NT2/D1 (cell line): ENCODE measurements at regions not wholly inside any gene's neighbourhood (a gene's known extent, or its start where the extent isn't known, plus 50 kb on each side); places are given as distances from the start of the nearest gene placed in this dataset.
"Not testable (repeated sequence)": the region's sequence is repeated elsewhere in the genome, so short reads cannot be mapped to it uniquely, and the experiment has no call there.

ENCODE experiments used
- DNase-seq: peaks from one replicate; pipeline ENCODE4 v3.0.0-alpha.2; 2011; ENCODE audit warnings: low read depth, low spot score
- H3K27me3 ChIP-seq: 2 replicates; pipeline ENCODE4 v1.6.0; 2011; ENCODE audit warnings: mild to moderate bottlenecking; ENCODE audit not compliant: insufficient read length, insufficient read depth
- H3K36me3 ChIP-seq: 2 replicates; pipeline ENCODE4 v1.6.1; 2011; ENCODE audit warnings: mild to moderate bottlenecking, low read length, mixed read lengths; ENCODE audit not compliant: insufficient read depth, insufficient read length
- H3K4me1 ChIP-seq: 2 replicates; pipeline ENCODE4 v1.5.1; 2011; ENCODE audit not compliant: insufficient read depth, insufficient read length
- H3K4me3 ChIP-seq: 2 replicates; pipeline ENCODE4 v1.5.1; 2011; ENCODE audit warnings: low read depth; ENCODE audit not compliant: insufficient read length
- H3K9ac ChIP-seq: 2 replicates; pipeline ENCODE4 v1.6.0; 2011; ENCODE audit warnings: low read depth; ENCODE audit not compliant: insufficient read length
- H3K9me3 ChIP-seq: 2 replicates; pipeline ENCODE4 v1.5.1; 2011; ENCODE audit warnings: mild to moderate bottlenecking, low read length; ENCODE audit not compliant: insufficient read depth
- SUZ12 ChIP-seq: IDR thresholded peaks from 2 replicates; pipeline ENCODE4 v1.6.1; 2011; ENCODE audit not compliant: insufficient read length, insufficient read depth; ENCODE audit errors: extremely low read depth
- YY1 ChIP-seq: IDR thresholded peaks from 2 replicates; pipeline ENCODE4 v1.6.1; 2011; ENCODE audit not compliant: insufficient read length, insufficient read depth
- ZNF274 ChIP-seq: IDR thresholded peaks from 2 replicates; pipeline ENCODE4 v1.6.1; 2011; ENCODE audit warnings: mild to moderate bottlenecking, low read depth, low read length

DNA sequence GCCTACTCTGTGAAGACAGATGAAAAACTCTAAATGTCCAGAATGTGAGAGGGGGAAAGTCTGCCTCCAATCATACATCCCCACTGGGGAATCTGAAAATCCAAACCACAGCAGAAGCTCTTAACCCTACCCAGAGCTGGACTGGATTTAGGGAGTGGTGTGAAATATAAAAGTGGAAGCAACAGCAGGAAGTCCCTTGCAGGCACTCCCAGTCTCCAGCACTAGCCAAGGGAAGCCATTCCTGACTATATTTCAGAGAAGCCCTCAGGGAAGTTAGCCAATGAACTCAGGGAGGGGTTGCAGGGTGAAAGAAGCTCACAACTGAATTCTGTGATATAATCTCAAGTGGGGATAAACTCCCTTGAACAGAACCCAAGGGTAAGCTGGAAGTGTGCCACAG is 51.5 kb downstream of the CRPPA start:
- Histone ChIP-seq H3K4me1 (no peaks in the 10 kb centered on the region), H3K27me3 (no peaks in the 10 kb centered on the region), H3K36me3 (no peaks in the 10 kb centered on the region), H3K4me3 (no peak overlapping the region), H3K9me3 (0 out of 2 replicates have a peak, but pooled peaks cover 4% of the 10 kb centered on the region), H3K9ac (no peak overlapping the region)
- no peak for TF ChIP-seq SUZ12
- no peak for TF ChIP-seq YY1
- TF ChIP-seq ZNF274: no peak
- no peak for DNase-seq

DNA sequence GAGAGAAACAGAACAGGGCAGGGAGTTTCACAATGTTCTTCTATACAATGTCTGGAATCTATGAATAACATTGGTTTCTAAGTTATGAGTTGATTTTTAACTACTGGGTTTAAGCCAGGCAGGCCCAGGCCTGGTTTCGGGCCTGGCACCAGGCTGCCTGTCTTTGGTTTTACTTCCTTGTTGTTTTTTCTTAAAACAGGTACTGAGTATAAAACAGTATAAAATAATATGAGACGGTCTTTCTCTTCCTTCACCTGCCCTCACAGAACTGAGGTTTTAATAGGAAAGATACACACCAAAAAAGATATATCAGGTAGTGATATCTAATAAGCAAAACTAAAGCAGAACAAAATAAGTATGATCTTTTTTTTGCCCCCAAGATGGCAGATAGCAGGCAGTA is 52.0 kb downstream of the CRPPA start:
- H3K27me3 ChIP-seq, H3K9me3 ChIP-seq, H3K4me1 ChIP-seq, H3K9ac ChIP-seq, H3K36me3 ChIP-seq, DNase-seq, H3K4me3 ChIP-seq: not testable (repeated sequence)

GRCh38 chr7:16368885-16369284 is 52.5 kb downstream of the CRPPA start:
- H3K9me3 ChIP-seq: 0 out of 2 replicates have a peak, but pooled peaks cover 4% of the 10 kb centered on the region
- H3K4me1 ChIP-seq: no peaks in the 10 kb centered on the region
- no peak overlapping the region for H3K9ac ChIP-seq
- H3K27me3 ChIP-seq: no peaks in the 10 kb centered on the region
- H3K4me3 ChIP-seq: no peak overlapping the region
- no peak for DNase-seq
- TF ChIP-seq YY1: no peak
- TF ChIP-seq ZNF274: no peak
- TF ChIP-seq SUZ12: no peak
- no peaks in the 10 kb centered on the region for H3K36me3 ChIP-seq

DNA sequence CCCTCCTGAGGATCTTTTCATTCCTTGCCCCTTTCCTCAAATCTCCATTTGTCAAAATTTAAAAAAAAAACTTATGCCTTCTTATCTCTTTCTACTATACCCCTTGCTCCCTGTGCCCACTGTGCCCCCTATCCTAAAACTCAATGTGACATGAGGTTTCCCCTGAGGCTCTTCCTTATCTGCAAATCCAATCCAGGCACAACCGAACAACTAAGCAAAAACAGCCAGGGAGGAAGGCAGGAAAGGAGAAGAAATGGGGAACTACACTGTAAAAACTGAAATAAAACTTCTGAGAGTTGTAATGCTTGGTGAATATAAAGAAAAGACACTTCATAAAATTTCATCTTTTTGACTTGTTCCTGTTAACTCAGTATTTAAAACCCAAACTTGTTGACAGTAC is 54.2 kb downstream of the CRPPA start:
- no peak overlapping the region for H3K9ac ChIP-seq
- TF ChIP-seq SUZ12: no peak
- no peak for TF ChIP-seq YY1
- TF ChIP-seq ZNF274: no peak
- no peak for DNase-seq

GRCh38 chr7:16365952-16366351 is 55.4 kb downstream of the CRPPA start:
- H3K4me3 ChIP-seq: no peak overlapping the region
- no peak for DNase-seq
- TF ChIP-seq YY1 (no peak), SUZ12 (no peak), ZNF274 (no peak)

More for the DNA sequence above, 54.2 kb downstream of the CRPPA start:
- Histone ChIP-seq H3K4me1 (no peaks in the 10 kb centered on the region), H3K27me3 (no peaks in the 10 kb centered on the region), H3K4me3 (no peak overlapping the region), H3K36me3 (no peaks in the 10 kb centered on the region), H3K9me3 (0 out of 2 replicates have a peak, but pooled peaks cover 4% of the 10 kb centered on the region)

GRCh38 chr7:16365177-16365576 is 56.2 kb downstream of the CRPPA start:
- Histone ChIP-seq H3K4me3 (no peak overlapping the region), H3K36me3 (no peaks in the 10 kb centered on the region), H3K9ac (no peak overlapping the region), H3K4me1 (no peaks in the 10 kb centered on the region), H3K27me3 (no peaks in the 10 kb centered on the region), H3K9me3 (0 out of 2 replicates have a peak, but pooled peaks cover 2% of the 10 kb centered on the region)
- TF ChIP-seq YY1 (no peak), ZNF274 (no peak), SUZ12 (no peak)
- DNase-seq: no peak

More at GRCh38 chr7:16365952-16366351, 55.4 kb downstream of the CRPPA start:
- no peak overlapping the region for H3K9ac ChIP-seq
- H3K27me3 ChIP-seq: no peaks in the 10 kb centered on the region
- H3K36me3 ChIP-seq: no peaks in the 10 kb centered on the region
- no peaks in the 10 kb centered on the region for H3K4me1 ChIP-seq
- H3K9me3 ChIP-seq: 0 out of 2 replicates have a peak, but pooled peaks cover 4% of the 10 kb centered on the region

DNA sequence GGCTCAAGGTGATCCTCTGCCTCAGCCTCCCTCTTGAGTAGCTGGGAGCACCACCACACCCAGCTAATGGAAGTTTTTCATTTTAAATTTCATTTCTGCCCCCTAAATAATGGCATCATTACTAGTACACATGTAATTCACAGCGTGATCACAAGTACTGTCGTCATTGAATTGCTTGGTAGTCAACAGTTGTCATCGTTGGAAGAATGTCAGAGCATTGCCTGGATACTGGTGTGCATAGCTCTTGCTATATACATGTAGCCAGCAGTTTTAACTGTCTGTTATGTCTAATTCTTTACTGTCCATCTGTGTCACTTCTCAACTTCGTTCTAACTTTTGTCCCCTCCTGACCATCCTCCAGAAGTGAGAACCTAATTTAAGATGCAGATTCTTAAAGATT is 62.1 kb downstream of the CRPPA start:
- TF ChIP-seq YY1: no peak
- H3K9ac ChIP-seq: no peak overlapping the region
- H3K4me3 ChIP-seq: no peak overlapping the region
- H3K4me1 ChIP-seq: no peaks in the 10 kb centered on the region
- DNase-seq: no peak
- no peaks in the 10 kb centered on the region for H3K36me3 ChIP-seq
- no peaks in the 10 kb centered on the region for H3K9me3 ChIP-seq
- no peaks in the 10 kb centered on the region for H3K27me3 ChIP-seq

DNA sequence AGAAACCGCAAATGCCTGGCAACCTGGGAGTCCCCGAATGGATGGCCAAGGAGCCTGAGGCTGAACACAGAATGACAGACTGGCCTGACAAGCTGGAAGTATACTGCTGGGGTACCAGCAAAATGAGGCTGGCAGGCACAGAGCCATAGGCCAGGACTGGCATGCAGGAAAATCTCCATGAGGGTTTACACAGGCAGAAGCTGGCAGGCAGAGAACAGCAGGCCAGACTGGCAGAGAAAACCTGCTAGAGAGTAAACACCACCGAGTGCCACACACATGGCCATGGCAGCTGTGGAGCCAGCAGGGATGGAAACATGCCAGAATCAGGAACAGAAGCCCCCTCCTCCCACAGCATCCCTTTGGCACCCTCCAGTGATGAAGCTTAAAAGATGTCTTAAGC is 63.4 kb downstream of the CRPPA start:
- TF ChIP-seq SUZ12 (no peak), ZNF274 (no peak), YY1 (no peak)
- H3K9me3 ChIP-seq: no peaks in the 10 kb centered on the region

More for the DNA sequence above, 63.4 kb downstream of the CRPPA start:
- DNase-seq: no peak
- no peaks in the 10 kb centered on the region for H3K36me3 ChIP-seq
- no peaks in the 10 kb centered on the region for H3K27me3 ChIP-seq
- no peak overlapping the region for H3K4me3 ChIP-seq
- no peak overlapping the region for H3K9ac ChIP-seq
- H3K4me1 ChIP-seq: no peaks in the 10 kb centered on the region
